ENCODE measurements at regions not wholly inside any gene's neighbourhood (a gene's known extent, or its start where the extent isn't known, plus 50 kb on each side); places are given as distances from the start of the nearest gene placed in this dataset.

DNA sequence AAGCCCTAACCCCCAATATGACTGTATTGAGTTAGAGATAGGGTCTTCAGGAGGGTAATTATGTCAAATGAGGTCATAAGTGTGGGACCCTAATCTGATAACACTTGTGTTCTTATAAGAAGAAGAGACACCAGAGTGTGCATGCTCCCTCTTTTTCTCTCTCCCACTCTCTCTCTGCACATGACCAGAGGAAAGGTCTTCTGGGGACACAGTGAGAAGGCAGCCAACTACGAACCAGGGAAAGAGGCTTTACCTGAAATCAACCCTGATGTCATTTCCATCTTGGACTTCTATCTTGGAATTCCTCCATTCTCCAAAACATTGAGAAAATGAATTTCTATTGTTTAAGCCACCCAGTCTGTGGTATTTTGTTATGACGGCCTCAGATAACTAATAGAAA lies 97.2 kb upstream of the MAD2L1 start:
- DNase-seq: no peak

DNA sequence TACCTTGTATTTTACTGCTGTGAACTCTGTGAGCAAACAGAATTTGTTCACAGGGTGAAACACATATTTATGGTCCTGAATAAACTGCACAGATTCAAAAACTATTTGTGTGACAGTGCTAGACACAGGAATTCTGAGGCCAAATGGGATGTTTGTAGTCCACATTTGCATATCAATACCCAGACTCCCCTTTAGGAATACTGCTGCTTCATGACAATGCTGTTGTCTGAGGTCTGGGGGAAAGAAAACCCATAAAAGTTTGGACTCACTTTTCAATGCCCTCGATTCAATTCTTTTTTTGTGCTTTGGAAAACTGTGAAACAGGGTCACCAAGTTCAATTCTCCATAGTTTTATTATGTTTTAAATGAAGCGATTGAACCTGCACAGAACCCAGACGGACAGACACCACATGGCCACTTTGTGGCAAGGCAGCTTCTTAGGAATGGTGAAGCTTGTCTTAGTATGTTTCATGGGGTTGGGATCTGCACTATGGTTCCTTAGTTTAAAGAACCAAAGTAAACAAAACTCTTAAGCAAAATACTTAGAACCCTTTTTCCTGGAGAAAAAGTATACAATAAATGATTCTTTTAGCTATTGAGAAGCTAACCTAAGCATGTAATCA lies 92.3 kb upstream of the MAD2L1 start:
- no peak for DNase-seq

DNA sequence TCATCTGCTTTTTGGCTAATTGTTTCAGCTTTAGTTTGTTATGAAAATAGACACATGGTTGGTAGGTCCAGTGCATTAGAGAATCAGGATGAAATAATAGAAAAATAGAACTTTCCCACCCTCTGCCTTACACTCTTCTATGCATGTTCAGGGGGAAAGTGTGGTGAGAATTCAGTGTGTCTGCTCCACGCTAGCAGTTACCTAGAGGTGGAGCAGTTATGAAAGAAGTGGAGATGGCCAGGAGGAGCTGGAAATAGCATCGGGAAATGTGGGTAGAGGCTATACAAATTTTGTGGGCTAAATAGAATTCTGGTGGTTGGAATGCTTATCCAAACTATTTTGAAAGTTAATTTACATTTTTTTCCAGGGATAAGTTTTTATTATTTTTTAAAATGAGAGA lies 91.4 kb upstream of the MAD2L1 start:
- peak in 1 of 3 experiments; percentile 48 for DNase-seq

DNA sequence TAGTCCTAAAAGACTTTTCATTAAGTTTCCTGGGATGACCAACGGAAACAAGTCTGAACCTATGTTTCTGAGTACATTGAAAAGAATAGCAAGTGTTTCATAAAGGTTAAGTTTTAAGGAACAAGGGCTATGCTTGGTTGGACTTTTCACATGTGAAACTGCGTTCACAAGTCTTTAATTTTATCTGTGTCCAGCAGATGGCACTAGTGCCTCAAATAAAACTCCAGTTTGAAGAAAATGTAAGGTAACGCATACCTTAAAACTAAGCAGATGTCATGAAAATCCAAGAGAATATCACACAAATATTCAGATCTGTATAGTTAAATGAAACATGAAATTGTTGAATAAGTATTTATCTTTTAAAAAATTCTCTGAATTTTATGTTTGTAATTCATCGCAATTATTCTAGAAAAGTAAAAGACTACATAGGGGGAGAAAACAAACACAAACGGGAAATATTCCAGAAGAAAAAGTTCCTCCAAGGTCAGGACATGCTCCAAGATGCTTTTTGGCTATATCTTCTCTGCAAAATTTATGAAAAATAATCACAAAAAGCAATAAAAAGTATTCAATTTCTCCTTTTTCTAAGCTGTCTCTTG lies 89.6 kb upstream of the MAD2L1 start:
- peak; percentile 12 to 88 (median 62) for DNase-seq

DNA sequence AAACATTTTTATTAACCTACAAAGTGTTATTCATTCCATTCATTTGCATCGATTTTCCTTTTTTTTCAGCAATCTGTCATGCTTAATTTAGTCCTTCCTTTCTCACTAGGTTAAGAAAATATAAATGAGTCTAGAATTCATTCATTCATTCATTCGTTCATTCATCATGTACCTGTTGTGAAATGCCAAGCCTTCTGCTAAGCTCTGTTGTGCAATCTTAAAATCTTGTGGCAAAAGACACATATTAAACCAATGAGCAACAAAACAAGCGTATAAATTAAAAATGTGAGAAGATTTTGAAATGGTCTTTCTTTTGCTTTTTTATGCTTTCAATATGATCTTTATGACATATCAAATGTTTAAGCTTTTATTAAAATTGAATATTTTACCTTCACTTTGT lies 88.6 kb upstream of the MAD2L1 start:
- DNase-seq: no peak

DNA sequence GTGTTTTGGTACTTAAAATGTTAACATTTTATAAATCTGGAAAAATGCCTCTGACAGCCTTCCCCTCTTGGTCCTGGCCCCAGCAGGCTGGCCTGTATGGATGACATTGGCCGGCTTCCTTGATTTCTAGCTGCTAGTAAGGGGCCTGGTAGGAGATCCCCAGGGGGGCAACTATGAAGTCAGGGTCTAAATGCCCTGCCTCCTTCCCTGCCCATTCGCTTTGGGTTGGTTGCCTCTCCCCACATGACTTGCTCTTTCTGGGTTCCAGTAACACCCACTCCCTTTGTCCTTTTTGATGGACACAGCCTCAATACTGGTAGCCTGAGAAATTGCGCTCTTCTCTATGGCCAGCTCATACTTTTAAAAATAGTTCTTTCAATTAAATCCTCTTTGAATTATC lies 78.0 kb upstream of the MAD2L1 start:
- DNase-seq: peak in 2 of 3 experiments; percentile 26 to 73

DNA sequence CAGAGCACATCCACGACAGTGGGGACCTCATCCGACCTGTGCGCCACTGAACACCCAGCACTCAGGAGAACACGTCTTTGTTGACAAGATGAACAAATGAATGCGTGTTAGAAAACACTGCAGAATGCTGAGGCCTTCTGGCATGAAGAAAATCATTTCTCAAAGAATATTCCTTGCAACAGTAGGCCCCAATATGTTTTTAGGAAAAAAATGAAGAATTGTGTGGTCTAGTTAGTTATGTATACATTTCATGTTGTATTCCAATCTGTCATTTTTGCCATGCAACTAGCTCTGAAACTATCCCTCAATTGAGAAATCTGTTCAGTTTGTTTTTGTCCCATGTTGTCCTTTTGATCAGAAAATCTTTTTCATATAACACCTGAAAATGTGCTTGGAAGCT lies 77.4 kb upstream of the MAD2L1 start:
- no peak for DNase-seq

DNA sequence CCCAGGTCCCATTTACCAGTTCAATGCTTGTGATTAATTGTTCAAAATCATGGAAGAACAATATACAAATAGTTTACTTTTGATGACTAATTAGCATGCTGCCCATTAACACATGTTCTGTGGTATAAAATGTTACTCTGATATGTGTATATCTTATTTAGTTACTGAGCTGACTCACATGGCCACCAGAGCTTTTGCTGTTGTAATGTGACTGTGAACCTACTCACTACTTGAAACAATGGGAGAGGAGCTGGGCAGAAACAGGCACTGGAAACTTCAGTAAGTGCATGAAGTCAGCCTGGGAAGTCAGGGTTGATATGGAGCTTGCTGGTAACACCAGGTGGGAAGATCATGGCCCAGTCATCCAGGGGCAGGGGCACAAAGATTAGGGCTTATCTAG lies 72.7 kb upstream of the MAD2L1 start:
- no peak for DNase-seq

DNA sequence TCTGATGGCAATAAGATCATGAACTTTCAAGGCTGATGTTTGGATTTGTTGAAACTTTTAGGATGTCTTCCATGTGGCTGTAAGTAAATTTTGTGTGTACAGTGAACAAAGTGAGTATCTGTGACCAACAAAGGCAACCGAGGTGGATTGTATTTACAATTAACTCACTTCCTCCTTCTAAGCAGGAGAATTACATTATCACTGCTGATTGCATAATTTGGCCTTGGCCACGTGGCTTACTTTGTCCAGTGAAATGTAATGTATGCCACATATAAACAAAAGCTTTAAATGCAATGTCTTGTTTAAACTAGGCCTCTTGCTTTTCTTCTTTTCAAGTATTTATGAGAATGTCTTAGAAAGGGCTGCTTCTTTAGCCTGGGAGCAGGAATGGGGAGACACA lies 66.3 kb upstream of the MAD2L1 start:
- DNase-seq: no peak

DNA sequence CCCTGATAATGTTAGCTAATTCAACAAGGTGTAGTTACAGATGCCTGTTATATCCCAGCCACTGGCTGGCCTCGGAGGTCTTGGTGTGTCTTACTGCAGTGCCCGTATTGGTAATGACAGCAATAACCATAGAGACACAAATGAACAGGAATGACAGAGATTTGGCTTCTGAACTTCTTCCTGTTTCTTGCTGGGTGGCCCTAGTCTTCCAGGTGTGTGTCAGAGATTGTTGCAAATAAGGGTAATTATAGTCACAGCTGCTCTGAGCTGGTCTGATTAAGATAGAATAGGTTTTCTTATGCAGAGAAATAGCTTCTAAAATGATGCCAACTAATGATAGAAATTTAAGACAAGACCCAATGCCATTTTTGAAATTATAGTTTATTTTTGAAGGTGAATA lies 64.1 kb upstream of the MAD2L1 start:
- DNase-seq: peak in 1 of 3 experiments; percentile 14

Measured in NCI-H1417 (cell line).